ENCODE measurements at regions not wholly inside any gene's neighbourhood (a gene's known extent, or its start where the extent isn't known, plus 50 kb on each side); places are given as distances from the start of the nearest gene placed in this dataset.

- no peak for DNase-seq
Observed at GRCh38 chr6:133190912-133191311, 50.2 kb upstream of the EYA4 start.

GRCh38 chr6:133191323-133191722, 49.8 kb upstream of the EYA4 start:
- DNase-seq, result no peak

Measured in NCI-H2029 treated with DMSO at 0.1 percent for 48 hours (cell line).